Eye (tissue), 1 donor: ENCODE measurements at regions not wholly inside any gene's neighbourhood (a gene's known extent, or its start where the extent isn't known, plus 50 kb on each side); places are given as distances from the start of the nearest gene placed in this dataset.
"Not testable (repeated sequence)": the region's sequence is repeated elsewhere in the genome, so short reads cannot be mapped to it uniquely, and the experiment has no call there.

Experiments
- DNase-seq: peaks from one replicate; pipeline ENCODE4 v3.0.0-alpha.2; 2015

DNA sequence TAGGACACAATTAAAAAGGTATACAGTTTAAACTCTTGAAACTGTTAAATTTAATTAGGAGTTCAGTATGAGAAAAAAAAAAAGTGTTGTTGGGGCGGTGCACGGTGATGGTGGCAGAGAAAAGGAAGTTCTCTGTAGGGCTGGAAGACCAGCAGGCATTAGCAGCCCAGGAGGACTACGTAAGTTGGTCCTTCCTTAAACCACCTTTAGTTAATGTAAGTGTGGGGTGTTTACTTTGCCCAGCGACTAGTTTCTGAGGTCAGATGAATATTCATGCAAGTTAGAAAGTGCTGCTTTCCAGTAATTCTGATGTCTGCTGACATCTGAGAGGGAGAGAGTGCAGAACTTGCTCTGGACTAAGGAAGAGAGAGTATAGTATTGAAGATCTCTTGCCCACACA lies 54.9 kb downstream of the NKX2-1 start:
- no peak for DNase-seq

DNA sequence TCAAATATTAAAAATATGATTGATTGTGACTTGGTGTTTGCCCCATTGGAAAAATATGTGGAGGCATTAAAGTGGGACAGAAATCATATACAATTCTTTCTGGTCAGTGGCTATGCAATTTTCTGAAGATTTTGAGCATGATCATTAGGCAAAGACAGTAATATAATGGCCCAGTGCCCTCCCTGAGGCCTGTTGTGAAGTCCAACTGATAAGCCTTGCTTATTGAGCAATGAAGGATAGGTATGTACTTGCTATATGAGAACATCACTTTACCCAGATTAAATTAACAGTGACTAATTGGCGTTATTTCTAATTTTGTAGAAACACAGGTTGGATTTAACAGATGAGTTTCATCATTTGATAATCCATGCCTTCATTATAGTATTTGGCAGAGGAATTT lies 57.1 kb downstream of the NKX2-1 start:
- DNase-seq: no peak

DNA sequence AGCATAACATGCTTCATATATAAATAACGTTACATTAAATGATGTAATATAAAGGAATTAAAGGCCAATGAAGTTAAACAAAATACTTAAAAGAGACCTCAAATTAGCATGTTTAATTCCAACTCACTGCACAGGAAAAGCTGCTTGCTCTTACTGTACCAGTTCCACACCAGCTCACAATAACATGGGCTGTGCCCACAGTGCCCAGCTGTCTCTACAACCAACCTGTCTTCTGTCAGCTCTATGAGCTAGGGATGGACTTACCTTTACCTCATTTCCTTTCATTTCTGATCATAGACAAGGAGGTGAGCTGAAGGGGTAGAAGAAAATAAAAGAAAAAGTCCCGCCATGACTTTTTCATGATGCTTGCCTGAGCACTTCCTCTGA lies 64.8 kb downstream of the NKX2-1 start:
- DNase-seq: peak; percentile 79

DNA sequence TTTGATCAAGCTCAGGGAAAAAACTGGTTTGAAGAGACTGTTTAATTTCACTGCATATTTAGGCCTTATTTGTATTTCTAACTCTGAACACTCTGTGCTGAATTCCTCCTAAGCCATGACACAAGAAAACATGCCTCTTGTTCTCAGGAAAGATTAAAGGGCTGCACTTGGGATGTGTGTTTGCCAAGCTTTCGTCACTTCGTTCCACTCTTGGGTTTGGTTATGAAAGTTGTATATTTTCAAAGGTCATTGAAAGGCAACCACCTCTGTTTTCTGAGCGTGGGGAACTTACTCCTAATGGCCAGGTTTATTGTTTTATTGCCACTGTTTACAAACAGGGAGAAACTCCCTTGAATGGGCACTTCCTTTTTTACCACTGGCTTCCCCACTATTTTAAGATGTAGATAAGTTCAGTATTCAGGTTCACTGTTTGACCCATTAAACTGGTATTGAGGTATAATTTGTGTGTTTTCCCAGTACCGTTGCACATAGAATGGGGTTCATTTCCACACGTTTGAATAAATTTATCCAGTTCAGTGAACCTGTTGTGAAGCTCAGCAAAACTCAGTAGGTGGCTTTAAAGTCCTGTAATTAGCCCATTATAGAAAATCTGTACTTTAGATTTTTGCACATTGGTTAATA lies 65.3 kb downstream of the NKX2-1 start:
- no peak for DNase-seq

DNA sequence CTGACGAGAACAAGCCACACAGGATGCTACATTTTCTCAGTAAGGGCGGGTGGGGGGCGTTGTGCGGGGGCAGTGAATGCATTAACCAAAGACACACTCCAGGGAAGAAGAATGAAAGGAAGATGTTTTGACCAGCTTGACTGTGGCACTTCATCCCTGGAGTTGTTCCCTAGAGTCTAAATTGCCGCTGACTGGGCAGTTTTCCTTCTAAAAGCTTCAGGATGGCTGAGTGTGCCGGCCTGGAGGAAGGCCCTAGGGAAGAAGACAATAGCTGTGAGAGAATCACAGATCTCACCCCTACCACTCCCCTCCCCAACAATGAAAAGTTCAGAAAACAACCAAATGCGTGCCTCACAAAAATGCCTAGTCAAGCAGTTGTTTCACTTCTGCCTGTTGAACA lies 67.2 kb downstream of the NKX2-1 start:
- peak; percentile 77 for DNase-seq

DNA sequence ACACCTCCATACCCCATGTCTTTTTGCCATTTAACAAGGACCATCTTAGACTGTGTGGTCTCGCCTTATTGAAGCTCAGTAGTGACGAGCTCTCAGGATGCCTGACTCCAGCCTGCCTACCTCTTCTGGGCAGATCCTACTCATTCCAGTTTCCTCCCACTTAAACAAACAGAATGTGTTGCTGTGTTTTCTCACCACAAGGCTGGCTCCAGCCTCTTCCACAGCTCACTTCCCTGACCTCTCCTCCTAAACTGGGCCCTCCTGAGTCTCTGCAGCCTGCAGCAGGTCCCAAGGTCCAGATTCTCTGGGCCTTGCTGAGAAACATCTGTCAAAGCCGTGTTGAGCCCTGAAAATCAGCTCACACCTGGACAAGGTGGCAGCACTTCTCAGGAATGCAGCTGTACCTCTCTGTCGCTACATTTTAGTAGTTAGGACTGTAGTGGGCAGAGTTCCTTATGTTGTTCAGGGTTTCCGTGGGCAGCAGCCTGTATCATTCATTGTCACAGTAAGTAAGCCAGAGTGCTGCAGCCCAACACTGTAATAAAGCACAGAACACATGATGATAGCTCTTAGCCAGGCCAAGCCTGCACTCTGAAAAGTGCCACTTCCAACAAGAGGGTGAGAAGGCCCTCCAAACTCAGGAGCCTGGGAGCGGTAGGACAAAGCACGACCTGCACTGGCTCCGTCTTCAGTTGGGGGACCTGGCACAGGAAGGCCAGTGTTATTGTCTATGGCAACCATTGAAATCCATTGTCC lies 68.5 kb downstream of the NKX2-1 start:
- no peak for DNase-seq

DNA sequence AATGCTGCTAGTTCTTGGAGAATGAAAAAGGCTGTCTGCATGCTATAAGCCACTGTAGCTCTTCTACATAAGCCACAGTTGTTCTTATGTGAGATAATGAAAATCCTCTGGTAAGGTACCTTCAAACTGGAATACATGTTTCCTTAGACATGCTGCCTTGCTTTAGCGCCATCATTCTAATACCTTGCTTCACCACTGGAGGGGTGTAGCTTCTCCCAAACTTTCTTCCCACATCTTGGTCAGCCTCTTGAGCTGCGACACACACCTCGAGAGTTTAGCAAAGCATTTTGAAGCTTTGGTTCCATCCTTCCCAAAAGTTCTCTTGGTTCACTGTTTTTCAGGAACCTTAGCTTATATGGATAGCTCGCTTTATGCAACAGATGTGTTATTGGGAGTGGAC lies 69.5 kb downstream of the NKX2-1 start:
- no peak for DNase-seq

DNA sequence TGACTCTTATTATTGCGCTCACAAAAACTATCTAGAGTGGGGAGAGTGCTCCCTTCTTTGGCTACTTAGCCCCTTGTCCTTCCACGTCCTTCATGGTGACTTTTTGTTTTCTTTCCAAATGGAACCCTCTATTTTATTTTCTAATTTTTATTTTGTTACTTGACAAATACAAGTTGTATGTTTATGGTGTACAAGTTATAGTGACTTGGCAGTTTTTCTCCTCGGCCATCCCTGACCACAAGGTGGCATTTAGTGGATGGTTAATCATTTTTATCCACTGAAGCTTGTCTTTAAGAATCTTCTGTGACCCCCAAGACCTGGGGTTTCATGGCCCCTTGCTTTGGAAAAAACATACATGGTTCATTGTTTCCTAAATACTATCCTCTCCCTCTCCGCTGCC lies 70.1 kb downstream of the NKX2-1 start:
- no peak for DNase-seq

DNA sequence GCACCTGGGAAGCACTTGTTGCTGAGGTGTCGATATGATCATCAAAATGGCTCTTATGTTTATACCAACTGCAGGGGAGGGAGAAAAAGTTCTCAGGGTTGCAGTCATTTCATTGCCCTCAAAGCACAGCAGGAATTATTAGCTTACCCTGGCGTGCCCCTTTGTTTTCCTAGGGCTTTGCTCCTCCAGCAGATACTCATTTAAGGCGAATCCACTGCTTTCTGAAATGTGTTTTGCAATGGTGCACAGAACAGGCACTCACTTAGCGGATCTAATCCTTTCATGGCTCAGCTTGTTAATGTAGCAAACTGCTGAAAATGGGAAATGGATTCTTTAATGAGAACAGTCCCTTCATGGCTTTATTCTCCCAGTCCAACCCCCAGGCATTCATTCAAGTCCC lies 76.7 kb downstream of the NKX2-1 start:
- peak; percentile 39 for DNase-seq

DNA sequence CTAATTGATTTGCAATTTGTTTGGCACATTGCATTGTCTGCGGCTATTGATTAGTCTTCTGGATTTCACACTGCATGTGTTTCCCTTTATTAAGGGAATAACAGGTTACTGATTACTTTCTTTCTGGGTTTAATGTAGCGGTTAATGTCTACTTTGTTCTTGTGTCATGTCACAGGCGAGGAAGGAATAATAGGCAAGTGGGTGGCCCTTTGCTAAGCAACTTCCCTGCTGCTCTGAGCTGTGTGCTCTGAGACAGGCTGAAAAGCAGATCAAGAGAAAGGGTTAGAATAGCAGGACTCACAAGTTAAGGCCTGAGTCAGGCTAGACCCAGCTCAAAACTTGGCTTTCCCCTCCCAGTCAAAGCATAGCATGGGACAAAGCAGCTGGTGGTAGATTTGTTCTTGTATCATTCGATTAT lies 77.2 kb downstream of the NKX2-1 start:
- peak; percentile 90 for DNase-seq

DNA sequence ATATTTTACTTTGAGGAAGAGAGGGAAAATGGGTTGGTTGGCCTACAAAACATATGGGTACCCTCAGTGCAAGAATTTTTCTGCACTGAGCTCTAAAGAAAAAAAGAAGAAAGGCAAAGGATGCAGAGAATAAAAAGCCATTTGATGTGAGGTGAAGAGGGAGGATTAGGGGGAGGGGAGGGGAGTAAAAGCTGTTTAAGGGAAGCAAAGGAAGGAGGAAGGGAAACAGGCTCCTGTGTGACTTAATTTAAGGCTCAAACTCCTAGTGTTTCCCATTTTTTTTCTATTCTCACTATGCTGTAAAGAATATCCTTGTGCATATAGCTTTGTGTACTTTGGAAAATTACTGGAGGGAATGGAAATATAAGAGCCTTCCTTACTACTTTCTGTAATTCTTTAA lies 78.7 kb downstream of the NKX2-1 start:
- no peak for DNase-seq

DNA sequence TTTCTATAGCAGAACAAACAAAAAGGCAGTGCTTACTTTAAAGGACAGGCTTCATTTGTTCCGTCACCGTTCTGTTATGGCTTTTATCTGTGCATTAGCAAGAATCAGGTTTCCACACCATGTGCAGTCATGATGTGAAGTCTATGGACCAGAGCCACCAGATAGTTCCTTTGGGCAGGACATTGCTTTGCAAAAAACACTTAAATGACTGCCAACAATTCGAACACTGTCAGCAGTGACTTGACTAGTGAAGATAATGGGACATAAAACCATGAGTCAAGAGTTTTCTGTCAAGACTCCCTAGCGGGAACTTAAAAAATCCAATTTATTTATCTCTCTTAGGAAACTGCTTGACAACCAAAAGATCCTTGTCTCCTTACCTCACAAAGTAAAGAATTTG lies 80.3 kb downstream of the NKX2-1 start:
- DNase-seq: no peak

DNA sequence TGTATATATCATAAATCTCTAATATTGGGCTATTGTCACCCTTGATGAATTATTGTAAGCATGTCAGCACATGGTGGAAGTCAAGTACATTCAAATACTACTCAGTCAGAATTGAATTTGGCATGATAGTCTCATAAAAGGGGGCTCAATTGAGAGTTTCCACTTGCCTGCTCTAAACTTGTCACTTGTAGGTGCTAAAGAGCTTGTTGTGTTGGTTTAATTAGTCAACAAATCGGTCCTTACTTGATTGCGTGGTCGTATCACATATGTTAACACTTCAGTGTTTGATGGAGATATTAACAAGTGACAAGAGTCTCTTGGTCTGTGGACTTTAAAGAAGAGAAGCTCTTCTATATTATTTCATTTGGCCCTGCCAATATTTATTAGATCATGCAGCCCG lies 81.1 kb downstream of the NKX2-1 start:
- no peak for DNase-seq

DNA sequence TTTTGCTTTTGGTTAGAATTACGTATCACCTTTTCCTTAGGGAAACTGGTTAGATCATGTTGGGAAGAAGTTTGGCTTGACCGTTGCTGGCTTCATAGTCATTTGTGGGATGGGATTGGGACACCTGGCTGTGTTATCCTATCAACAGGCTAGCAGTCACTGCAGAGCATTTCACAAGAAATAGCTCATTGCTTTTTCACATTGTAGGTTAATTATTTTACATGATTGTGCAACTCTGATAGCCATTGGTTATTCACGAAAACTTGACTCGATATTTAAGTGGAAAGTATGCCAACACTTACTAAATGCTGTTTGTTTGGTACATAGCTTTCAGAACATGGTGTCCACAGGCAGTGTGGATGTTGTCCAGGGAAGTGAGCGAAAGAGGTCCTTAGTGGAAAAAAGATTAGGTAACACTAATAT lies 89.4 kb downstream of the NKX2-1 start:
- DNase-seq: no peak

DNA sequence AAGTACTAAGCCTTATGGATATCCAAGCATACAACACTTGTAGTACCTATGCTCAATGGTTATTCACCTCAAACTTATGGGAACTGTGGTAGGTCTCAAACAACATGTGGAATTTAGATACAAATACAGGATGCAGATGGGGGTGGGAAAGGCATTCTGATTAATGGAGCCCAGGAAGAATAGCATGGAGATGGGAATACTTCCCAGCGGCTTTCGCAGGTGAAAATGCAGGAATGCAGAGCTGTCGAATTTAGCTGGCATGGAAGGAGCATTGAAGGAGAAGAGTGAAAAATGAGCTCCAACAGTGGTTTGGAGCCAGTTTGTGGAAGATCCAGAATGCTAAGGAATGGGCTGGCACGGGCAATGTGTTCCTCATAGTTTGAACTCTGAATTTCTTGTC lies 89.9 kb downstream of the NKX2-1 start:
- no peak for DNase-seq

DNA sequence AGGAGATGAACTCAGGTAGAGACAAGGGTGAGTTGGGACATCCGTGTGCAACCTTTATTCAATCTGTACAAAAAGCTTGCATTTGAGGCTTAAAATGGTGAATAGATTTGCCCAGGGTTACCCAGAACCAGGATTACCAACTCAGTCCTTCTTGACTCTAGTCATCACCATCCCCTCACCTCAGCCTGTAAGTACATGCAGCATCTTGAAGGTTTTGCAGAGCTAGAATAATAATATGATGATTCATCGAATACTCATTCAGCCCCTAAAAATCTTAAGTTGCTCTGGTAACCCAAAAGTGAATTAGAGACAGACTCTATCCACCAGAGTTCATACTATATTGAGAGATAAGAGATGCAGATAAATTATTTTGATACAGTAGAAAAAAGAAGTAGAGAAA lies 90.3 kb downstream of the NKX2-1 start:
- DNase-seq: no peak

DNA sequence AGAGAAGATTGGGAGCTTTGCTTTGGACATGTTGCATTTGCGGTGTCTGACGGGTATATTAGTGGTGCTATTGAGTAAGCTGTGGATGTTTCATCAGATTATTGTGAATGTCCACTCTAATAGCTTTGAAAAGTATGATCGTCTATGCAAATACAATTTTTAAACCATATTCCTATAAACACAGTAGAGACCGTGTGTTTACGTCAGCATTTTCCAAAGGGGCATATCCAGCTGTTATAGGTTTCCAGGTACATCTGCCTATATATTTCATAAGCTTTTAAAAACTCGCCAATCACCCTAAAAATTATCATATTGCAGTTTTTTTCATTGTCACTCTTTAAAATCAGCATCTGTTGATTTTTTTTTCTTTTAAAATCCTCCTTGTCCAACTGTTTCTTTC lies 91.7 kb downstream of the NKX2-1 start:
- no peak for DNase-seq

DNA sequence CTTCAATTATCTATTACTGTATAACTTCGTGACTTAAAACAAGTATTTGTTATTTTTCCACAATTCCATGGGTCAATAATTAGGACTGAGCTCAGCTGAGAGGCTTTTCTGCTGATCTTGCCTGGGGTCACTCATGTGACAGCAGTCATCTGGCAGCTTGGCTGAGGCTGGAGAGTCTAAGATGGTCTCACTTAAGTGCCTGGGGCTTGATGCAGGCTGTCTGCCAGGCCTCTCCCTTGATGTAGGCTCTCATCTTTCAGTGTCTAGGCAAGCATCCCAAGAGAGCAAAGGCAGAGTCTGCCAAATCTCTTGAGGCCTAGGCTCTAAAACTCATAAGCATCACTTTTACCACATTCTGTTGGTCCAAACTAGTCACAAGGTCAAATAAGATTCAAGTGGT lies 93.2 kb downstream of the NKX2-1 start:
- DNase-seq: no peak

DNA sequence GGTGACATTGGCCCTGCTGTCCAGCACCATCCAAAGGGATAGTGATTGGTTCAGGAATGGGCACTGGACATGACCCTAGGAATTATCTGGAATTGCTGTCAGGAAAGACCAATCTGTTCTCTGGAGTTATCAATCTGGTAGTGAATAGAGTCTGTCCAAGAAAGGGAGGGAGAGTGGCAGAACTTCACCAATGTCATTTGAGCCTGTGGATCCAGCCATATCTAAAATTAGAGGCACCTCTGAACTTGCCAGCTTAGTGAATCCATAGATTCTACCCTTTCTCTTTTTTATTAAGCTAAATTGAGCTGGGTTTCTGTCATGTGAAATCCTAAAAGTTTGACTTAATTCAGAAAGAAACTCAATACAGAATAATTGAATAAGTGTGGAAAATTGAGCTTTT lies 93.9 kb downstream of the NKX2-1 start:
- DNase-seq: no peak

DNA sequence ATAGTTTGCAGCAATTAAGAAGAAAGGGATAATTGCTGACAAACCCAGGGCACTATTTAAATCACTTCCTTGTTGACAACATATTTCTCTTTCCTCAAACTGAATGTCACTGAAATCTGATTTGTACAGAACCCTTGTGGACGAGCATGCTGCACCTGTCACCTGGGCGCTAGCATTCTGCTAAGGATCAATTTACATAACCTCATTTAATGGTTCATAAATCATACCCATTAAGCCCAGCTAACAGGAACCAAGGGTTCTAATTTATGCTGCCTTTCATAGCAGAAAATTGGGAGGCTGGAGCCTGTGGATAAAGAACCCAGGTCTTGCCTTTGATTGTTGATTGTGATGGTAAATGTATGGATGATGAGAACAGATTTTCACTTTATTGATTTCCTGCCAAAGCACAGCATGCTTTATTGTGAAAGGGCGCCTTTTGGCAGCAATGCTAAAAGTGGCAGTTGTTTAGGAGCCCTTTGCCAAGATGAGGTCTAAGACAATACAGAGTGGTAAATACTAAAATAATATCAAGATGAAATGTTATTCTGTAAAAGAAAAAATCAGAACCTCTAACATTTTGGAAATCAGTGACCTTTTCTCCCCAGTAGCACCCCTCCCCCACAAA lies 95.4 kb downstream of the NKX2-1 start:
- peak; percentile 46 for DNase-seq

DNA sequence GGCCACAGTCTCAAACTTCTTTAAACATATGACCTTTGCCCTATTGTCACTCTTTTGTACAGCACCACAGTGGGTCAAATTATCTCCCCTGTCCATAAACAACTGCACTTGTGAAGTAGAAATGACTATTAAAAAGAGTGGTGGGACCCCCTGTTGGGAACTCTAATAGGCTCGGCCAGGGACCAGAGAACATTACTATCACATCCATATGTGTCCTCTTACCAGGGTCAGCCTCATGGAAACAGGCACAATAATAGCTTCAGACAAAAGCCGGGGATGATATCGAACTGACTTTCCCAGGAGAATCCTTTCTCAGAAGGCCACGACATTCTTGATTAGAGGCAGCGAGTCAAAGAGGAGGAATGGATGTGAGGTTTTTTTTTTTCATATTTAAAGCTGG lies 96.6 kb downstream of the NKX2-1 start:
- peak; percentile 87 for DNase-seq

DNA sequence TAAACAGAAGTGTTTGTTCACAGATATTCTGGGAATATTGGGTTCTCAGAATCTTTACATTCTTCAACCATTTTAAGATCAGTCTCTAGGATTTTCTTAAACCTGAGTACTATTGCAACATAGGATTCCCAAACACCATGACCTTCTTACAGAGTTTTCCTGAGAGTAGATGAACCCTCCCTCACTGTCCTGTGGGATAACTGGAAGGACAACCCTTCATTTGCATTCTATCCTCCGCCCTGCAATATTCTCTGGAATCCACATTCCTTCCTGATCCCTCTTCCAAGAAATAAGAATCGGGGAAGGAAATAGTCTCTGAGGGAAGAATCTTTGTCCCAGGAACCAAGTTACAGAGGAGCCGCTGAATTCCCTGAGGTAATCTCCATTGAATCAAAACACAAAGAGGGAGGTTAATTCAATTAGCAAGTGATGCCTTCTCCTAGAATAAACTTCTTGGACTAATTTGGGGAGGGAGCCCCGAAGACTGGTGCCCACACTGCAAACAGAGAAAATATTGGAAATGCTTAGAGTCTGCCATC lies 99.8 kb upstream of the MBIP start:
- DNase-seq: no peak

DNA sequence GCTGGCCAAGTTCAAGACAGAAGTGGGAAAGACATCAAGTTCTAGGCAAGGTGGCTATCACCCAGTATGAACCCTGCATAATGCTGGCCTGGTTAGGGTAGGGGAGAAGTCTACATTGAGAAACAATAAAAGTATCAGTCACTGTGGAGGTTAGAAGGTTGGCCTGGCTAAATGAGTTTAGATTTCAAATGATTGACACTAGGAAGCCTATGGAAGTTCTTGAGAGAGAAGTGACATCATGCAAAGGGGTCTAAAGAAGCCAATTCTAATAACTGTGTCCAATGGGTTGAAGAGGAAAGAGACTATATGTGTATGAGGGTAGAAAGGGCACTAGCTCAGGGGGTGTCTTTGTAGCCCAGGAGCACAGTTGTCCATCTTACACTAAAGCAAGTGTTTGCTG lies 98.5 kb upstream of the MBIP start:
- no peak for DNase-seq

DNA sequence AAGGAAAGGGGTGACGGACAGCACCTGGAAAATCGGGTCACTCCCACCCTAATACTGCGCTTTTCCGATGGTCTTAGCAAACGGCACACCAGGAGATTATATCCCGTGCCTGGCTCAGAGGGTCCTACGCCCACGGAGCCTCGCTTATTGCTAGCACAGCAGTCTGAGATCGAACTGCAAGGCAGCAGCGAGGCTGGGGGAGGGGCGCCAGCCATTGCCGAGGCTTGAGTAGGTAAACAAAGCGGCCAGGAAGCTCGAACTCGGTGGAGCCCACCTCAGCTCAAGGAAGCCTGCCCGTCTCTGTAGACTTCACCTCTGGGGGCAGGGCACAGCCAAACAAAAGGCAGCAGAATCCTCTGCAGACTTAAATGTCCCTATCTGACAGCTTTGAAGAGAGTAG lies 91.5 kb upstream of the MBIP start:
- DNase-seq: not testable (repeated sequence)
